ENCODE measurements at regions not wholly inside any gene's neighbourhood (a gene's known extent, or its start where the extent isn't known, plus 50 kb on each side); places are given as distances from the start of the nearest gene placed in this dataset.

- H3K4me3 ChIP-seq (ENCODE audit: low read depth, low read length) = no peak overlapping the region
- DNase-seq (ENCODE audit: low read depth) = no peak
- TF ChIP-seq, protein P1, sequence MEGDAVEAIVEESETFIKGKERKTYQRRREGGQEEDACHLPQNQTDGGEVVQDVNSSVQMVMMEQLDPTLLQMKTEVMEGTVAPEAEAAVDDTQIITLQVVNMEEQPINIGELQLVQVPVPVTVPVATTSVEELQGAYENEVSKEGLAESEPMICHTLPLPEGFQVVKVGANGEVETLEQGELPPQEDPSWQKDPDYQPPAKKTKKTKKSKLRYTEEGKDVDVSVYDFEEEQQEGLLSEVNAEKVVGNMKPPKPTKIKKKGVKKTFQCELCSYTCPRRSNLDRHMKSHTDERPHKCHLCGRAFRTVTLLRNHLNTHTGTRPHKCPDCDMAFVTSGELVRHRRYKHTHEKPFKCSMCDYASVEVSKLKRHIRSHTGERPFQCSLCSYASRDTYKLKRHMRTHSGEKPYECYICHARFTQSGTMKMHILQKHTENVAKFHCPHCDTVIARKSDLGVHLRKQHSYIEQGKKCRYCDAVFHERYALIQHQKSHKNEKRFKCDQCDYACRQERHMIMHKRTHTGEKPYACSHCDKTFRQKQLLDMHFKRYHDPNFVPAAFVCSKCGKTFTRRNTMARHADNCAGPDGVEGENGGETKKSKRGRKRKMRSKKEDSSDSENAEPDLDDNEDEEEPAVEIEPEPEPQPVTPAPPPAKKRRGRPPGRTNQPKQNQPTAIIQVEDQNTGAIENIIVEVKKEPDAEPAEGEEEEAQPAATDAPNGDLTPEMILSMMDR (conservative IDR thresholded peaks at IDR 0.05; ENCODE audit: low read depth, low read length) = no peak
Observed at GRCh38 chr4:127352220-127353113, 280.3 kb upstream of the INTU start.

- DNase-seq (ENCODE audit: low read depth) = no peak
Observed at GRCh38 chr4:127355743-127356142, 277.0 kb upstream of the INTU start.

DNA sequence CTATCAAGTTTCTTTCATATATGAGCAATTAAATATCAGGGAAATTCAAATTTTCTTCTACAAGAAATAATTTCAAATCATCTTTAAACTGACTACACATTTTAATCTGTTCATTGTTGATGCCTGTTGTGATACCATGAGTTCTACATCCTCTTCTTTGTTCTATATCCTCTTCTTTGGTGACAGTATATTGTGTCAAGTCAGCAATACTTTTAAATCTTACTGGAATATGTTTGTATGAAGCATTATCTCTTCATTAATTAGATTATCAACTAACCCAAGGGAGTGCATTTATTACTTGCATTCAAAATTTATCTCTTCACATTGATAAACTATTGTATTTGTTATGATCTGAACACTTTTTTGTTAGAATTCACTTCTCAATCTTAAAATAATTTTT lies 275.0 kb upstream of the INTU start:
- DNase-seq (ENCODE audit: low read depth) = no peak
- H3K4me3 ChIP-seq (ENCODE audit: low read depth, low read length) = no peak overlapping the region
- TF ChIP-seq, protein P1 (conservative IDR thresholded peaks at IDR 0.05; ENCODE audit: low read depth, low read length) = no peak

More at GRCh38 chr4:127355743-127356142, 277.0 kb upstream of the INTU start:
- TF ChIP-seq, protein P1 (conservative IDR thresholded peaks at IDR 0.05; ENCODE audit: low read depth, low read length) = no peak
- H3K4me3 ChIP-seq (ENCODE audit: low read depth, low read length) = no peak overlapping the region

DNA sequence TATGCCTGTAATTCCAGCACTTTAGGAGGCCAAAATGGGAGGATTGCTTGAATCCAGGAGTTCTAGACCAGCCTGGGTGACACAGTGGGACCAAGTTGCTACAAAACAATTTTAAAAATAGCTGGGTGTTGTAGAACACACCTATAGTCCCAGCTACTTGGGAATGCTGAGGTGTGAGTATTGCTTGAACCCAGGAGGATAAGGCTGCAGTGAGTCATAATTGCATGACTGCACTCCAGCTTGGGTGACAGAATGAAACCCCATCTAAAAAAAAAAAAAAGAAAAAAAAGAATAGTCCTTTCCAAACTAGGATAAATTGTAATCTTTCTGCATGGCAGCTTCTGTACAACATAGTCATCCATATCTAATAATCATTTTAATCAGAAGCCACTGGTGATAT lies 270.1 kb upstream of the INTU start:
- H3K4me3 ChIP-seq (ENCODE audit: low read depth, low read length) = no peak overlapping the region
- TF ChIP-seq, protein P1 (conservative IDR thresholded peaks at IDR 0.05; ENCODE audit: low read depth, low read length) = no peak
- DNase-seq (ENCODE audit: low read depth) = no peak

DNA sequence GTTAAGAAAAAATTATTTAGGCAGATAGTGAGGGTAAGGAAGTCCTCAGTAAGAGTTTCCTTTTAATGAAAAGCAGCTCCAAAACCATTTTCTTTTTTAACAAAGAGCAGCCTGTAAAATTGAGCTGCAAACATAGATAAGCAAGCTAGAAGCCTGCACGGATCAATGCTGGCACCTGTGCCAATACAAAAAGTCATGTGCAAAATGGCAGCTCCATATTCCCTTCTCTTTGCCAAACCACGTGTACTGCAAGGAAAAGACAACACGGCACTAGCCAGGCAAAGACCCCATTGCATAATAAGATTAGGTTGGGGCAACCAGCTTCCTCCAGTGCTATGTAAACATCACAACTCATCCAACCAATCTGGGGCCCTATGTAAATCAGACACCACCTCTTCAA lies 268.4 kb upstream of the INTU start:
- no peak overlapping the region for H3K4me3 ChIP-seq (ENCODE audit: low read depth, low read length)
- DNase-seq (ENCODE audit: low read depth) = no peak
- TF ChIP-seq, protein P1 (conservative IDR thresholded peaks at IDR 0.05; ENCODE audit: low read depth, low read length) = no peak

GRCh38 chr4:127364911-127365310 lies 267.8 kb upstream of the INTU start:
- TF ChIP-seq, protein P1 (conservative IDR thresholded peaks at IDR 0.05; ENCODE audit: low read depth, low read length) = no peak
- DNase-seq (ENCODE audit: low read depth) = peak; percentile 29

DNA sequence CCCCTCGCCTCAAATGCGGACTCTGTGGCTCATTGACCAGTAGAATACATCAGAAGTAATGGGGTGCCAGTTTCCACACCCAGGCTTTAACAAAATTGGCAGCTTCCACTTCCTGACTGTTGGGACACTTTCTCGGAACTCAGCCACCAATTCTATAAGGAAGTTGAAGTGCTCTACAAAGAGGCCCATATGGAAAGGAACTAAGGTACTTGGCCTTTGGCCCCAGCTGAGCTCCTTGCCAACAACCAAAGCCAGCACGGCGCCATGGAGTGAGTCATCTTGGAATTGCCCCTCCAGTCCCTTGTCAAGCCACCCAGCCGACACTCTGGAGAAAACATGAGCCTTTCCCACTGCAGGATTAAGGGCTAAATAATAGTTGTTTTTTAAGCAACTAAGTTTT lies 262.2 kb upstream of the INTU start:
- no peak overlapping the region for H3K4me3 ChIP-seq (ENCODE audit: low read depth, low read length)
- no peak for DNase-seq (ENCODE audit: low read depth)
- TF ChIP-seq, protein P1 (conservative IDR thresholded peaks at IDR 0.05; ENCODE audit: low read depth, low read length) = no peak

More at GRCh38 chr4:127364911-127365310, 267.8 kb upstream of the INTU start:
- H3K4me3 ChIP-seq (ENCODE audit: low read depth, low read length) = no peak overlapping the region
